Breast epithelium (tissue), 4 donors: ENCODE measurements at regions not wholly inside any gene's neighbourhood (a gene's known extent, or its start where the extent isn't known, plus 50 kb on each side); places are given as distances from the start of the nearest gene placed in this dataset.

Experiments
- DNase-seq, 2 donors: peaks; one replicate each; pipeline ENCODE4 v3.0.0-alpha.2; 2019; ENCODE audit warnings: low spot score in 2 of 2
- H3K27ac ChIP-seq, 2 donors: fragments of 200-600 bp; sonication (generic) in 1 of 2; one replicate each; pipeline ENCODE4 v1.5.1; 2016 to 2019; ENCODE audit warnings: mild to moderate bottlenecking in 1 of 2
- H3K27me3 ChIP-seq, 2 donors: fragments of 200-600 bp; sonication (generic) in 1 of 2; one replicate each; pipeline versions ENCODE4 v1.5.1 to v1.6.0; 2017 to 2019; ENCODE audit warnings: control low read depth in 1 of 2, mild to moderate bottlenecking in 1 of 2
- H3K36me3 ChIP-seq: fragments of 200-600 bp; one replicate; pipeline ENCODE4 v1.5.1; 2019
- H3K4me1 ChIP-seq, 2 donors: fragments of 200-600 bp; sonication (generic); one replicate each; pipeline ENCODE4 v1.5.1; 2016 to 2019; ENCODE audit warnings: control low read depth in 1 of 2
- H3K4me3 ChIP-seq, 3 donors: fragments of 200-600 bp; sonication (generic); 1 replicate in 2 of 3; 2 replicates in 1 of 3; pipeline ENCODE4 v1.5.1; 2016 to 2019; ENCODE audit warnings: mild to moderate bottlenecking in 3 of 3, moderate library complexity in 2 of 3
- H3K9me3 ChIP-seq, 2 donors: fragments of 200-600 bp; sonication (generic) in 1 of 2; one replicate each; pipeline ENCODE4 v1.5.1; 2016 to 2019; ENCODE audit warnings: control low read depth in 1 of 2
- POLR2A ChIP-seq: fragments of 450-650 bp; IDR thresholded peaks from one replicate; pipeline ENCODE4 v1.6.1; 2016; ENCODE audit warnings: antibody characterized with exemption, mild to moderate bottlenecking, moderate library complexity
- POLR2AphosphoS5 ChIP-seq, 3 donors: sonication (generic); formaldehyde crosslinking; IDR thresholded peaks; one replicate each; pipeline ENCODE4 v1.6.1; 2017; ENCODE audit warnings: antibody characterized with exemption in 3 of 3
- intact Hi-C: fragments of 100-400 bp; cut with DNase I; formaldehyde crosslinking; loops from one replicate; pipeline ENCODE4 v1.15.1; 2023; ENCODE audit warnings: low total_unique reads
- TF ChIP-seq, protein P1 (sequence below), 3 donors: fragments of 450-650 bp; IDR thresholded peaks; one replicate each; pipeline ENCODE4 v1.5.1; 2016 to 2017; ENCODE audit warnings: antibody characterized with exemption in 3 of 3, mild to moderate bottlenecking in 3 of 3, moderate library complexity in 3 of 3

DNA sequence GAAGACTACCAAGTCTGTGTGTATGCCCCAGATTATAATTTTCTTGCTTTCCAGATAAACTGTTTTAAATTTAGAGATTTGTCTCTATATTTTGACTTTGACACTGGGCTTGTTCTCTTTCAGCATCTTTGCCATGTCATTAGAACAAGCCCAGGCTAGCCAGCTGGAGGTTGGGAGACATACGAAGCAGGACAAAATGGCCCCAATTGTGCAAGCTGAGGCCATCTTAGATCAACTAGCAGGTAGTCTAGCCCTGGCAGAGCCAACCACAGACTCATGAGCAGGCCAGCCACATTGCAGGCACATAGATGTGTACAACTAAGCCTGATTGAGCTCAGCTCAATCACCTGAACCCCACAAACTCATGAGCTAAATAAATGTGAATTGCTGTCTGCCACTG lies 321.4 kb downstream of the ATP23 start:
- Histone ChIP-seq H3K36me3 (no peaks in the 10 kb centered on the region), H3K4me3 (no peak overlapping the region), H3K27me3 (no peaks in the 10 kb centered on the region), H3K4me1 (no peaks in the 10 kb centered on the region), H3K9me3 (no peaks in the 10 kb centered on the region), H3K27ac (no peak overlapping the region)
- intact Hi-C loops: no loop called here
- no peak for DNase-seq
- TF ChIP-seq POLR2AphosphoS5 (IDR thresholded peaks at IDR 0.05): no peak
- TF ChIP-seq POLR2A: no peak
- TF ChIP-seq, protein P1, sequence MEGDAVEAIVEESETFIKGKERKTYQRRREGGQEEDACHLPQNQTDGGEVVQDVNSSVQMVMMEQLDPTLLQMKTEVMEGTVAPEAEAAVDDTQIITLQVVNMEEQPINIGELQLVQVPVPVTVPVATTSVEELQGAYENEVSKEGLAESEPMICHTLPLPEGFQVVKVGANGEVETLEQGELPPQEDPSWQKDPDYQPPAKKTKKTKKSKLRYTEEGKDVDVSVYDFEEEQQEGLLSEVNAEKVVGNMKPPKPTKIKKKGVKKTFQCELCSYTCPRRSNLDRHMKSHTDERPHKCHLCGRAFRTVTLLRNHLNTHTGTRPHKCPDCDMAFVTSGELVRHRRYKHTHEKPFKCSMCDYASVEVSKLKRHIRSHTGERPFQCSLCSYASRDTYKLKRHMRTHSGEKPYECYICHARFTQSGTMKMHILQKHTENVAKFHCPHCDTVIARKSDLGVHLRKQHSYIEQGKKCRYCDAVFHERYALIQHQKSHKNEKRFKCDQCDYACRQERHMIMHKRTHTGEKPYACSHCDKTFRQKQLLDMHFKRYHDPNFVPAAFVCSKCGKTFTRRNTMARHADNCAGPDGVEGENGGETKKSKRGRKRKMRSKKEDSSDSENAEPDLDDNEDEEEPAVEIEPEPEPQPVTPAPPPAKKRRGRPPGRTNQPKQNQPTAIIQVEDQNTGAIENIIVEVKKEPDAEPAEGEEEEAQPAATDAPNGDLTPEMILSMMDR (IDR thresholded peaks at IDR 0.05): no peak

DNA sequence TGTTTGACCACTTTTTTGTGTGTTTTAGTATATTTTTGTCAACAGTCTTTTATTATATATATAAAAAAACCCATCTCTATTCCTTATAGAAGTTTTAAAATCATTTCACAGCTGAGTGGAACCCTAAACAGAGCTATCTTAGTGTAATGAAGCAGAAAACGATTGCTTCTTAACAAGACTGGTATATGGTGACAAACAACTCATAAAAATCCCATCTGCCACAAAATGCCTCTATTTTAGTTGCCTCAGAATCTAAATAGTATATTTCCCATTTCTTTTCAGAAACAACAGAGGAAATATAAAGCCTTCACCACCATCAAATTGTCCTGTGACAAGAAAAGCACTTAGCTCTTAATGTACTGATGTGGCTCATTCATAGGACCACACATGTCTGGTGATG lies 322.4 kb downstream of the ATP23 start:
- no peak for DNase-seq
- TF ChIP-seq, protein P1 (IDR thresholded peaks at IDR 0.05): no peak
- no peak for TF ChIP-seq POLR2AphosphoS5 (IDR thresholded peaks at IDR 0.05)
- Histone ChIP-seq H3K36me3 (no peaks in the 10 kb centered on the region), H3K4me1 (no peaks in the 10 kb centered on the region), H3K9me3 (no peaks in the 10 kb centered on the region), H3K27me3 (no peaks in the 10 kb centered on the region), H3K27ac (no peak overlapping the region), H3K4me3 (no peak overlapping the region)
- intact Hi-C loops: no loop called here

DNA sequence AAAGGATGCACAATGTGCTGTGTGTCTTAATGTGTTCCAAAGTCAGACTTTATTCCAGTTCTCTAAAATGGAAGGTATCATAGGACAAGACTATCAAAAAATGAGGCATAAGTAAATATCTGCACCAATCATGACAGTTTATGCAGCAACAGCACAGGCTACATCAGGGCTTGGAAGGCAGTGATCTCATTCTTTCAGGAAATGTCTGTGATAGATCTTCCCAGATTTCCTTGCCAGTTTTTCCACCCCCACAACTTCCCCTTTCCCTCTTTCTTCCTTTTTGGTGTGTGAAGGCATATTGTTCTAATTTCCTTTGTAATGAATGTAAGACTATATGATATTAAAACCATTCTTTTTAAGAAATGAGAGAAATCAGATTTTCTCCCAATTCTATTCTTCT lies 326.7 kb downstream of the ATP23 start:
- no peak overlapping the region for H3K27ac ChIP-seq
- TF ChIP-seq, protein P1 (IDR thresholded peaks at IDR 0.05): no peak
- no peak for TF ChIP-seq POLR2A
- no peak for TF ChIP-seq POLR2AphosphoS5 (IDR thresholded peaks at IDR 0.05)
- no peaks in the 10 kb centered on the region for H3K36me3 ChIP-seq
- no peaks in the 10 kb centered on the region for H3K9me3 ChIP-seq
- no peak for DNase-seq
- no peaks in the 10 kb centered on the region for H3K4me1 ChIP-seq
- H3K27me3 ChIP-seq: no peaks in the 10 kb centered on the region
- intact Hi-C loops: no loop called here
- no peak overlapping the region for H3K4me3 ChIP-seq

DNA sequence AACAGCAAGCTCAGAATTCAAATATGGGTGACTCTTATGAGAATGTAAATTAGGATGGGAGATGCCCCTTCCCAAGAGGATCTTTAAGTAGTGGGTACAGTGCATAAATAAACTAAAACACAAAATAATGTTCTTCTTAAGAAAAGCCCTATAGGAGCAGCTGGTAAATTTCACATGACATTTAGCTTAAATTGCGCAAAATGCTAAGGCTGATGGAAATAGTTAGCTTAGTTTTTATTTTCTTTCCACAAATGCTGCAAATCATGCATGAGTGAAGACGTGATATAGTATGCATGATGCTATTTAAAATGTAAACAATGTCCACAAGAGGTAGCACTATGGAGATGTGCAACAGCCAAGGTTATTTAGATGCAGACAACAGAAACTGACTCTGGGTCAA lies 328.1 kb downstream of the ATP23 start:
- no peak overlapping the region for H3K27ac ChIP-seq

DNA sequence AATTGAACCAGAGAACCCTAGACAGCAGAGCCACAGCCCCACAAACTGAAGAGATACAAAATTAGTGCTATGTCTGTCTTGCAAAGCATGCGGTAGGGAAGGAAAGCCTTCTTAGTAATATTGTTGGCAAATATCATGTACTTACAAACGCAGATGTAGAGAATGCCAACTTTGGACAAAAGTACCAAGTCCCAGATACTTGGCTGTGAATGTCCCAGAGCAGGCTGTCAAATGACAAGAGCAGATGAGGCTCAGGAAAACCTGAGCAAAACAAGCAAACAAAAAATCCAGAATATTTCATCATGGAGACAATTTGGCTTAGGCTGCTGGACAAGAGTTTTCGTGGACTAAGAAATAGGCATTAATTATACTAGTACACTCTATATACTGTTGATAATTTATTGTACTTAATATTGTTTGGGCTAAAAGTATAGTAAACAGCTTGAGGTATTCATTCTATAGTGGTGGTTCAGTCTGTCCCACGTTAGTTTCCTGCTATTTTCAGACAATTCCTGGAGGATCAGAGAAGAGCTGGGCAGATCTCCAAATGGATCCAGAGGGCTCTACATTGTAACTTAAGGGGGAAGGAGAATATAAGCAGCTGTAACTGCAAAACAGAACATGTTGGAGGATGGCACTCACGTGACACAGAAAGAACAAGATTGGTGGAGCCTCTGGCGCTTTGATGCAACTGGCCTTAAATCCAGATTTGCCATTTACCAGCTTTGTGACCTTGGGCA lies 329.8 kb downstream of the ATP23 start:
- Histone ChIP-seq H3K27ac (no peak overlapping the region), H3K36me3 (no peaks in the 10 kb centered on the region), H3K27me3 (no peaks in the 10 kb centered on the region), H3K4me3 (no peak overlapping the region), H3K9me3 (no peaks in the 10 kb centered on the region), H3K4me1 (no peaks in the 10 kb centered on the region)
- TF ChIP-seq POLR2A: no peak
- no peak for TF ChIP-seq POLR2AphosphoS5 (IDR thresholded peaks at IDR 0.05)
- TF ChIP-seq, protein P1 (IDR thresholded peaks at IDR 0.05): no peak
- intact Hi-C loops: no loop called here
- DNase-seq: no peak

More for the DNA sequence above, 328.1 kb downstream of the ATP23 start:
- no peaks in the 10 kb centered on the region for H3K4me1 ChIP-seq
- DNase-seq: no peak
- intact Hi-C loops: no loop called here
- no peaks in the 10 kb centered on the region for H3K27me3 ChIP-seq
- no peaks in the 10 kb centered on the region for H3K36me3 ChIP-seq
- TF ChIP-seq POLR2A (no peak), POLR2AphosphoS5 (IDR thresholded peaks at IDR 0.05) (no peak)
- TF ChIP-seq, protein P1 (IDR thresholded peaks at IDR 0.05): no peak
- no peaks in the 10 kb centered on the region for H3K9me3 ChIP-seq
- H3K4me3 ChIP-seq: no peak overlapping the region
